ENCODE measurements at regions not wholly inside any gene's neighbourhood (a gene's known extent, or its start where the extent isn't known, plus 50 kb on each side); places are given as distances from the start of the nearest gene placed in this dataset.
A peak's percentile ranks its signal among the peaks of the same experiment; 100 is the strongest.

DNA sequence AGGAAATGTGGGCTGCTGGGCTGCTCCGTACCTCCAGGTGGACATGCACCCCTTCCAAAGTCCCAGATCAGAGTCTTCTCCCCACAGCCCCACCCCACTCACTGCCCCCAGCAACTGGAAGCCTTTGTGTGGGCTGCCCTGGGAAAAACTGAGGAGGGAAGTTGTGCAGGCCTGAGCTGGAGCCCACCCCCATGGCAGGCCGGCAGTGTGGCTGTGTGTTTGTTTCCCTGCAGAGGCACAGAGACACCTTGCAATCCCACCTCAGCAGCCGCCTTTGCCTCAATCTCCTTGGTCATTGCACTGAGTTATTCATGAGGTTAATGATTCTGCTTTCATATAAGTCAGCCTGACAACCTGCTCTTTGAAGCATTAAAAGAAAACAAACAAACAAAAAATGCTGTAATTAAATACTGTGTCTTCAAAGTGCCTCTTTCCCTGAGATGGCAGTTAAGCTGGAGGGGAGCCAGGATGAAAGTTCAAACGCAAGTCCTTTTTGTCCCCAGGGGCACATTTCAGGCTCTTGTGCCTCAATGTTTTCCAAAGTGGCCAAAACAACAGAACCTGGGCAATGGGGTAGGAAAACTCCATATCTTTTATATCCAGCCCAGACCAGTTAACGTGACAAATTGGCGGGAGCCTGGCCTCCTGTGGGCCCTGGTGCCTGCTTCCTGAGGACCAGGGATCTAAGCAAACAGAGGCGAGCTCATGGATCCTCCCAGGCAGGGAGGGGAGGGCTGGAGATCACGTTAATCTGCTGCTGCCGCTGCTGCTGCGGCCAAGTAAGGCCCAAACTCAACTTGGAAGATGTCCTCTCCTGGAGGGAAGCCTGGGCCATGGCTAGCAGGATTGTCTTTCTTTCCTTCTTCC, 51.9 kb upstream of the TSPAN11 start:
- DNase-seq, result no peak

DNA sequence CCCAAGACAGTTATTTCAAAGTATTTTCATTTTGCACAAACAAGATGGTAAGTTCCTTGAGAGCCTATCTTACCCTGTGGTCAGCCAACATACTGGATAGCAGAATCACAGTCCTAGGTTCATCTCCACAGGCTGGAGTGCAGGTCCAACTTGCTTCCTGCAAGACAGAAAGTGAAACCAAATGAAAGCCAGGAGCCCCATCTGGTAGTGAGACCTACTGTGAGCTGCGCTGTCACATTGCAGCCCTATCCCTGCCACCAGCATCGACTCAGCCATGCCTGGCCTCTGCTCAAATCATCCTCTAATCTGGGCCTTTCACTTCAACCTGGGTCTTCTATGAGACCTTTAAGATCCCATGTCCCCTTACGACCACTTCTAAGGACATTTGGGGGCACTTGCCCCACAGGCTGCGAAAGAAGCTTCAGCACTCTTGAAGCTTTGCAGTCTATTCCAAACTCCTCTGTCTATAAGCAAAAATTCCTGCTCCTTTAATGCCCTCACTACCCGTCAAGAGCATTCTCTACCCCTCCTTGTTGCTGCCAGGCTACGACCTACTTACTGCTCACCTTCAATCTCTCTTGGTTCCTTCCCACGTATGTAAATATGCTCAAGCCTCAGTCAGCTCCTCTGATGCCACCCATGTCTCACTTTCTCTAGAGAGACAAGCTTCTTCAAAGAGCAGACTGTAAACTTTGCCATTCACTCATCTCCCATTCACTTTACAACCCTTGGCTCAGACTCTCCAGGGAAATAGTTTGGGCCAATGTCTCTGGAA, 55.9 kb upstream of the TSPAN11 start:
- DNase-seq, result no peak

DNA sequence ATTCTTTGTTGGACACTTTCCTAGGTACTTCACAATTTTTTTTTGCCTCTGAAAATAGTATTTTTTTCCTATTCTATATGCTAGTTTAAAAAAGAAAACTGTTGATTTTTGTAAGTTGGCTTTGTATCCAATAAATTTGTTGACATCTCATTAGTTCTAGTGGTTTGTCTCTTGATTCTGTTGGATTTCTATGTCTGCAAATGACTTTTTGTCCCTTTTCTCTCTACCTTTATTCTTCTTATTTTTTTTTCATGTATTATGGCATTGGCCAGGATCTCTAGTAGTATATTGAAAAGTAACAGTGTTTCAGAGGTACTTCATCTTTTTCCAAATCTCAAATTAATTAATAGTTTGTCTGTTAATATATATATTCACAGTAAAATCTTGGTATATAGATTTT, 59.1 kb upstream of the TSPAN11 start:
- no peak for DNase-seq

DNA sequence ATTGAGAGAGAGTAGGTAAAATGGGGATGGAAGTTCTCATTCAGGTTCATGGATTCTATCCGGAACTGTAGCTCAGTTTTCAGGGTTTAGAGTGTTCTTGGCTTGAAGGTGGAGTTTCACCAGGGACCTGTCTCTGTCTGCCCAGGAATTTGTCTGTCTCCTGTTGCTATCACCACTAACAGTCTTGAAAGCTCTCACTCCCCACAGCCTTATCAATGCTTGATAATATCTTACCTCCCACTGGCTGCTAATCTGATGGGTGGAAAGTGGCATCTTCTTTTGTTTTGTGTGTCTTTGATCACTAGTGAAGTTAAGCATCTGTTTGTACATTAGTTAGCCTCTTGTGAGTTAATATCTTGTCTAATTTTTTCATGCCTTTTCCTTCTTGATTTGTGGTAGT, 60.3 kb upstream of the TSPAN11 start:
- no peak for DNase-seq

DNA sequence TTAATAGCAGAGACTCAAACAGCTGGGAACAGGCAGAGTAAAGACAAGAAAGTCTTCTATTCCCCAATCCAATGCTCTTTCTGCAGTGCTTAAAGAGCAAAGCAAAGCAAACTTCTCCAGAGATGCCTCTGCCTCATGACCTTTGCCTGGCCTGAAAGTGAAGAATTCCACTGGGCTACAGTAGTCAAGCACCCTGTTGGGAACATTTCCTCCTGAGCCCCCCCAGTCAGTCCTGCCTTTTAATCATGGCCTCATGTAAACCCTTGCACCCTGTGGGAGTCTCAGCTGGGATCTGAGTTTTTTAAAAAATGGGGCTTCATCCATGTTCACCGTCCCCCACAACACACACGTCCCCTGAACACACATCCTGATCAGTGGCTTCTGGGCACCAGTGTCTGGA, 62.7 kb upstream of the TSPAN11 start:
- DNase-seq, result no peak

DNA sequence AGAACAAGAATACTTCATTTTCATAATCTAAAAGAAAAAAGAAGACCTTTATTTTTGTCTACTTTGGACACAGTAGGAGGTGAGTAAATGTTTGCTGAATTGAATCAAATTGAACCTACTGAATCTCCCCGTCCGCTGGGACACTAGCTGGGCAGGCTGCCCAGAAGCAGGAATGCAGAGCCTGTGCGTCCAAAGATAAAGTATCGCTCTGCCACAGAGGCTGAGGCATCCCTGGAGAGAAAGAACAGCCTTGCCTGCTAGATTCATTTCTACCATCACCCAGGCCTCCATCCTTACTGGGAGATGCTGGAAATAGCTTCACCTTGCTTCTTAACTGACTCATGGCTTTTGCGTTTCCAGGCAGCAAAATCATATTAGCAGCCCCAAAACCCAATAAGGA, 64.1 kb upstream of the TSPAN11 start:
- peak; percentile 26 for DNase-seq

DNA sequence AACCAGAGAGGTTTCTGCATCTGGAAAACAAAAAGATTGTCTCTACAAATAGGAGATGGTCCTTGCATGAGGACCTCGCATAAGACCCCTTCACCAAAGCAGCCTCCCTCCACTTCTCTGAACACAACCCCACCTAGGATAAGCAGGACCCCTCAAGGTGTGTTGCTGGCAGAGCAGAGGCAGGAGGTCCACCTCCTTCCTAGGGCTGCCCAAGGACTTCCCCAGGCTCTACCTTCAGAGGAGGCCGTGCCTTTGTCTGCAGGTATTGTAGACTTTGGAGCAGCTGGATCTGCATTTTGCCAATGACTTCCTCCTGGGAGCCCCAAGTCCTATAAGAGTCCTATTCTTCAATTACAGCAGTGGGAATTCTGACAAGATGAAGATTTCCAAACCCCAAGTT, 67.3 kb upstream of the TSPAN11 start:
- DNase-seq, result no peak

DNA sequence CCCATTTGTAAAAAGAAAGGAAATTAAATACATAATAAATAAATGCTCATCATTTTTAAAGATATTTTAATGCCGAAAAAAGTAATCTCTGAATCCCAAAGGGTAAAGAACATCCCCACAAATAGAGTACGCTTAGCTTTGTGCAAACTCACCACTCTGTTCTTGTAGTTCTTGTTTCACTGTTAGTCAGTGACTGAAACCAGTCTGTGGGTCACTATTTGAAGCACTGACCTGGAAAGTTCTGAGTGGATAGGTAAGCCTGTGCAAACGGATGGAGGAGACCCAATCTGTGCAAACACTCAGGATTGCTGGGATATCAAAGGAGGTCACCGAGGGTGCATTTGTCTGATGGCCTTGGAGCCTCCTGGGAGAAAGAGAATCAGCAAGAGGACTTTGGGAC, 68.1 kb upstream of the TSPAN11 start:
- no peak for DNase-seq

DNA sequence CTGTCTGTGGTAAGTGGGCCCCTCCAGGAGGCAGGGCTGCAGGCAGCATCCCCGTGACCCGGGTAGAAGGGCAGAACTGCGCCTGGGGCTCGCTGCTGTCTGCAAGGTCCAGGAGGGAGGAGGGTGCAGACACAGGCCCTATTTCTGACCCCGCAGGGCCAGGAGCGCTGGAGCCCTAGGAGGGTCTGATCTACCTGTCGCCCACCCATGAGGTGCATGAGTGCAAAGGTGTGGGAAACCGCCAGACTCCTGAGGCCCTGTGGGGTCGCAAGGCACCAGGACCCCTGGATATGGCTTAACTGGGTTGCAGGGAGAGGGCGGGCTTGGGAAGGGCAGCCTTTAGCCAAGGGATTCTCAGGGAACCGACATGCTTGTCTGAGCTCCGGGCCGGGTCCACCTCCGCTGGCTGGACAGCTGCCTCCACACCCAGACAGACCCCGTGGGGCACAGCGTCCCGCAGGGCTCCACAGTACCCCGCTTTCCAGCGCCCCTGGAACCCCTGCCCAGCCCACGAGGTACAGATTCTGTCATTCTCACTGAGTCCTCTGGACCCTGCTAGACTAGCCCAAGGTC, 72.9 kb upstream of the TSPAN11 start:
- no peak for DNase-seq

DNA sequence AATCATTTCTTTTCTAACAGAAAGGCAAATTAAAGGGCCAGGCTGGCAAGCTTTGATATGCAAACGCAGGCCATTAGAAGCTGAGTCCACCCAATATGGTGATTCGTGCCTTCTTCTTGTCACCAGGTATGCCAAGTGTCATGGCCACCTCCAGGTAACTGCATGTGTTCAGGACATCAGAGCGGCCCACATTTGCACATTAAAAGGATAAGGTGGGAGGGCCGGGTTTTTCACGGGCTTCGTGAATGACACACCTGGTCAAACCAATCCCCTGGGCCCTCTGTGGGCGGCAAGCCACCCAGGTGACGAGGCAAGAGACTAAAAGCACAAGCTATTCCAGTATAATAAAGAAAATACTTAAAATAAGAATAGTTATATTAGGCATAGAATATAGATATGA, 75.9 kb upstream of the TSPAN11 start:
- no peak for DNase-seq

DNA sequence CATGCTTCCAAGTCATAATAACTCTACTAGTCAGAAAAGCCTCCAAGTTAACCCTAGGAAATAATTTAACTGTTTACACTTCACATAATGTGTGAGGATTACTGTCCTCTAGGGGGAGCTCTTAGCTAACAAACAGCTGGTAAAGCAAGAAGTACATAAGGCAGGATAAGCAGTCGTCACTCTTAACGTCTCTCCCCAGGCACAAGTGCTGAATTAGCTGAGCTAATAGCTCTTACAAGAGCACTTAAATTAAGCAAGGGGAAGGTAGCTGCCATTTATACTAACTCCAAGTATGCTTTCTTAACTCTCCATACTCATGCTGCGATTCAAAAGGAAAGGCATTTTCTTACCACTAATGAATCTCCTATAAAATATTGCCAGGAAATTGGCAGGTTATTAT, 79.3 kb upstream of the TSPAN11 start:
- peak; percentile 11 for DNase-seq

DNA sequence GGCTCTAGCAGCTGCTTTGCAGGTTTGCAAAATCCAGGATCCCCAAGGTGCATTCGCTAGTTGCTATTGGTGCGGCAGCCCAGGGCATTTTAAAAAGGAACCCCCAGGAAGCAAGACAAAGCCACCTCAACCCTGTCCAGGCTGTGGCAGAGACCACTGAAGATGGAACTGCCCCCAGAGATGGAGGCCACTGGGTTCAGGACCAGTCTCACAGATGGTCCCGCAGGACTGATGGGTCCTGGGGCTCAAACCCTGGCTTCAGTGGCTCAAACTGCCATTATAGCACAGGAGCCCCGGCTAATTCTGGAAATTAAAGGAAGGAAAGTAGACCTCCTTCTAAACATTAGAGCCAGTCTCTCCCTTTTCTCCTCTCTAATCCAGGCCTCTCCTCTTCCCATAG, 79.8 kb upstream of the TSPAN11 start:
- DNase-seq, result no peak

DNA sequence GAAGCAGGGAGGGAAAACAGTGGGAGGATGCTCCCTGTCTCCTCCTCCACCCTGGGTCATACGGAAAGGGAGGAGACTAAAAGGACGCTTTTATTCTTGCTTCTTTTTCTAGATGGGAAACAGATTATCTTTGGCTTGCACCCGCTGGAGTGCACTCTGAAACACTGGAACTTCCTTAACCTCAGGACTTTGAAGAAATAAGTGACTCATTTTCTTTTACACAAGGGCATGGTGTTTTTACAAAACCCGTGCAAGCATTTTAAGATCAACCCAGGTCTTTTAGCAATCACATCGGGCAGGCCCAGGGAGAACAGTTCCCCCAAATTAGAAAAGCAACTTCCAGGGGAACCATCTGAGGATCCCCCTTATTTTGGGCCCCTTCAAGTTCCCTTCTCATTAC, 80.9 kb upstream of the TSPAN11 start:
- DNase-seq, result no peak

DNA sequence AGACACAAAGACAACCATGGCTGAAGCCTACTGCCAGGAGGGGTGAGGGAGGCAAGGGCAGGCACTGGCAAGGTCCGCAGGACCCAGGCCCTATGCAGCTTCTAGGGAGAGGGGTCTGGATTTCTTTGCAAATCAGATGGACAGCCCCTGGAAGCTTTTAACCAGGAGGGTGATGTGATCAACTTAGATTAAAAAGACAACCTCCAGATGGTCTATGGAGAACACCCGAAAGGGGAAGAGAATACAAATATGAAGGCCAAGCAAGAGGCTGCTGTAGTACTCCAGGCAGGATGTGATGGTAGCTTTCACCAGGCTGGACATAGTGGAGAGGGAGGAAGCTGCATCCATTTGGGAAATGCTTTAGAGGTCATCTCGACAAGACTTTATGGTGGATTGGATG, 83.3 kb upstream of the TSPAN11 start:
- DNase-seq, result no peak

DNA sequence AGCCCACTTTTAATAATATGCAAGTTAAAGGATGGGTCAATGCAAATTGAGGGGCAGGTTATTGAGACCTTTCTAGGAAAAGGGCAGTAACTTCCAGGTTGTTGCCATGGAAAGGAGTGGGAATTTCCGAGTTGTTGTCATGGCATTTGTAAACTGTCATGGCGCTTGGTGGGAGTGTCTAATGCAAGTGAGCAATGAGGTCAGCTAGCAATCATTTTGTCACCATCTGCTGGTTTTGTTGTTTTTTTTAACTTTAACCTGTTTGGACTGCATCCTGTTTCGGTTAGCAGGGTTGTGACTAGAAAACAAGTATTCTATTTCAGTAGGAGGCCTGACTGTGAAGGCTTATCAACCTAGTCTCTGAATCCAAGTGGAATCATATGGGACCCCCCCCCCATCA, 85.8 kb upstream of the TSPAN11 start:
- DNase-seq, result no peak

DNA sequence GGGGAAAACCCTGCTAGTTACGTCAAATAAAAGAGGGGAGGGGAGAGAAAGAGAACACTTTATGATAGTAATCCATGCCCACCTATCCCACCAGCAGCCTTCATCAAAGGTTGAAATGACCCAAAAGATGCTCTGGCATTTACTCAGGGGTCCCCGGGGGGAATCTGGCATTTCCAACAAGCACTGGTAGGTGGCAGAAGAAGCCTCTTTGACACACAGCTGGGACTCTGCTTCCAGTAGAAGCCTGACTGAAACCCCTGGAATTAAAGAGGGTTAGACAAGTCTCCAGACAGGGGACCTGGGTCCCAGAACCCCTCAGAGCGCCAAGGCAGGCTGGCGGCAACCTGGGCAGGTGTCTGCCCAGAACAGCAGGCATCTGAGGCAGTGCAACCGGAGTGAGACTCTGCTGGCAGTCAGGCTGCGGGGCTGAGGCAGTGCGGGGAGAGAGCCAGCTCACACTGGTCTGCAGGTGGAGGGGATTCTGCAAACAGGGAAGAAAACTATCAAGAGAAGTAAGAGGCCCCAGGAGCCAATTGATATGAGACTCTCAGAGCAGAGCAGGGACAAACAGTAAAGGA, 85.0 kb upstream of the CAPRIN2 start:
- no peak for DNase-seq

DNA sequence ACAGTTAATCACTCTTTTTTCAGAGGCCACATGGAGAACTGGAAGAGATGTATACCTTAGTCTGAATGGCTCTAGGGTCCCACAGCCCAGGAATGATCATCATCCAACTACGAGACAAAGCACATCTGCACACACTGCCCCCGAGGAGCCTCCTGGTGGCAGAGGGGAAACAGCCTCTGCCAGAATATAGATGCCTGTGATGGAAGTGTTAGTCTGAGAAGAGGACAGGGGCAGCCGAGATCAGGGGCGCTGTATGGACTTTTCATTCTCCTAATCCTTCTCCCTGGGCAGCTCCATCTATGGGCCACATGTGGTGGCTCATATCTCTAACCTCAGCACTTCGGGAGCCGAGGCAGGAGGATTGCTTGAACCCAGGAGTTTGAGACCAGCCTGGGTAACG, 82.8 kb upstream of the CAPRIN2 start:
- DNase-seq, result no peak

DNA sequence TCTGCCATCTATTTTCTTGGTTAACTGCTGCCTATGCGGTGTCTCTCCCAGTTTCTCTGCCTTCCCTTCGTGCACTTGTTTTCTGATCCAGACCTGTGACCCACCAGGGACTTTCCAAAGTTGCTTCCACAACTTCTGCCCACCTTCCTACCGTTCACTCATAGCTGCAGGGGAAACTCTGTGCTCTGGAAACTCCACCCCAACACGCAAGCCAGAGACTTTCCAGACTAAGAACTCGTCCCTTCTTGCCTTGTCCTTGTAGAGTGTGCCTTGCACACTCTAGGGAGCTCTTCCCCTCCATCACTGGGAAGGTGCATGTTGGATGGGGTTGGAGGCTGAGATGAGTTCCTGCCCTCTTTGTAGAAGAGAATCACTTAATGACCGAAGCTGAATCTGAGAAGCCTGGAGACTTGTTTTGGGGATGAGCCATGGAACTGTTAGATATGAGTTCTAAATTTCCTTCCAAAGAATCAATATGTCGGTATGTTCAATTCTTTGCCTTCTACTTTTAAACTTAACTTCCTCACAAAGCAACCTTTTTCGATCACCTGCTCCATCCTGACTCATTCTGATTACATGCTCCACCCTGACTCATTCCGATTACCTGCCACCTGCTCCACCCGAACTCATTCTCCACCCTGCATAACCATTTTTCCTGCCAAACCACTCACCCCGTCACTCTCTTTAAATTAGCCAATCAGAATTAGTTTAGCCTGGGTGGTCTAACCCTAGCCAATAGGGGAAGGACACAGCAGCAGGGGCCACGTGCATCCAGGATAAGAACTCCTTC, 82.1 kb upstream of the CAPRIN2 start:
- DNase-seq, result no peak

DNA sequence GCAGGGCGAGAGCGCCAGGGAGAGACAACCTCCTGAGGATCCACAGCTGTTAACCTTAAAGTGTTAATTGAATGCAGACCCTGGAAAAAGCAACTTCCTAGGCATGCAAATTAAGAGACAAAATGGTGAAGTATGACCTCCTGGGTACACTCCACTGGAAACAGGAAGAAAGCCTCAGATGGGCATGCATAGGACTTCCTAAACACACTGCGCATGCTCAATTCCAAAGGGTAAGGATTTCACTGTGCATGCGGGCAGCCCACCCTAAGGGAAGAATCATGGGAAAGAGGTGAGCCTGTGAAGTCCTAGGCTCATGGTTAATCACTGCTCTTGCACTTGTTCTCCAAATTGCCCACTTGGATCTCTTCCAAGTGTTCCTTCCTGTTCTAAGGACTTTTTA, 80.5 kb upstream of the CAPRIN2 start:
- no peak for DNase-seq

DNA sequence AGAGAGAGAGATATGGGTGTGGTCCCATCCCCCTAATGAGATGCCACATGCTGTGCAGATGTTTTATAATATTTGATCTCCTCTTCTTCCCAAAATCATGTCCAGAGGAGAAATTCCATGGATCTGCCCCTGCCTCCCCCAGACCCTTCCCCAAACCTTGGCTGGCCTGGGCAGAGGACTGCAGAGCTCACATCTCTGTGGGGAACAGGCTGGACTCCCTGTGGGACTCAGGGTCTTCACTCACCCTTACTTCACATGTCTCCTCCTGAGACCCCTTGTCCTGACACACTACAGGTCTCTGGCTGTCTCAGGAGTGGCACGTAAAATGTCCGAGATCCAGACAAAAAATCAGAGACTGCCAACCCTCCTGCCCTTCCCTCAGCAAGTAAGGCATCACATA, 76.0 kb upstream of the CAPRIN2 start:
- no peak for DNase-seq

DNA sequence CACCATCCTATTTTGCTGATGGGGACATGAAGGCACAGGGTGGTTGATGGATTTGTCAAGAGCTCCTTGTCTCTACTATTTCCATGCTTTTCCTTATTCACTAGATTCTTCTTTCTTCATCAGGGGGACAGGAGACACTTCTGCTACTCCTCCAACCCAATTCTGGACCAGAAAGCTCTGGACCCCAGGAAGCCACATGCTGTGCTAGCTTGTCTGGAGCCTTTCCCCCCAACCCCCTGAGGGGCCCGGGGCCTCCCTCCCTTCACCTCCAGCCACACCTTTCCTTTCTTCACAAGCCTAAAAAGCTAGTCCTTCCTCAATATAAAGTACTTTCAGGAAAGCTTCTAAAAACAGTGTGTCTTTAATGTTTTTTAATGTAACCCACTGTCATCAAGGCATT, 75.1 kb upstream of the CAPRIN2 start:
- DNase-seq, result no peak

DNA sequence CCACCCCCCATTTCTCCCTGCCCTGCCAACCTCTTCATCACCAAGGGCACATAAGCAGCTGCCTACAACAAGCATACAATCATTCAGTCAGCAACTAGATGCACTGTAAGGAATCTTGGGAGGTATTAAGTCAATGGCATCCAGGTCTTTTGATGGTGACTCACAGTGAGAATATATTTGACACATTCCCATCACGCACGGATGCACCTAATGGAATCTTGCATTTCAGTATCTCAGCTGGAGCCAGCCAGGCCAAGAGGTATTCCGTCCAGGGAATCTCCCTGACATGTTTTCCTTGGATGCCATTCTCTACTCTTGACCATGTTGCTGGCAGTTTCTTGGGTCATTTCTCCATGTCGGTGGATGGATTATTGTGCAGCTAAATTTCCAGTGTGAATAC, 73.9 kb upstream of the CAPRIN2 start:
- DNase-seq, result no peak

Data from NCI-H446 treated with DMSO at 0.1 percent for 48 hours (cell line).